Sigmoid colon (tissue), 6 donors: ENCODE measurements at regions not wholly inside any gene's neighbourhood (a gene's known extent, or its start where the extent isn't known, plus 50 kb on each side); places are given as distances from the start of the nearest gene placed in this dataset.

Source experiments
- DNase-seq: peaks from one replicate; pipeline ENCODE4 v3.0.0-alpha.2; 2019
- H3K27ac ChIP-seq, 4 donors: fragments of 200-600 bp; sonication (generic); one replicate each; pipeline ENCODE4 v1.5.1; 2016 to 2019; ENCODE audit warnings: mild to moderate bottlenecking in 1 of 4
- H3K27me3 ChIP-seq, 3 donors: fragments of 200-600 bp; sonication (generic); one replicate each; pipeline ENCODE4 v1.5.1; 2019; ENCODE audit warnings: mild to moderate bottlenecking in 1 of 3
- H3K36me3 ChIP-seq, 4 donors: fragments of 200-600 bp; sonication (generic); one replicate each; pipeline ENCODE4 v1.5.1; 2016 to 2019
- H3K4me1 ChIP-seq, 4 donors: fragments of 200-600 bp; sonication (generic); one replicate each; pipeline ENCODE4 v1.5.1; 2017 to 2019
- H3K4me3 ChIP-seq, 4 donors: fragments of 200-600 bp; sonication (generic); one replicate each; pipeline ENCODE4 v1.5.1; 2017 to 2019; ENCODE audit warnings: mild to moderate bottlenecking in 2 of 4, moderate library complexity in 1 of 4
- H3K9me3 ChIP-seq, 4 donors: fragments of 200-600 bp in 3 of 4; sonication (generic) in 3 of 4; one replicate each; pipeline versions ENCODE4 v1.5.1 to v1.6.1; 2013 to 2019
- EP300 ChIP-seq, 4 donors: sonication (generic); formaldehyde crosslinking; IDR thresholded peaks; one replicate each; pipeline ENCODE4 v1.6.1; 2017; ENCODE audit warnings: antibody characterized with exemption in 4 of 4
- POLR2A ChIP-seq, 2 donors: fragments of 450-650 bp; IDR thresholded peaks; one replicate each; pipeline ENCODE4 v1.6.1; 2016; ENCODE audit warnings: antibody characterized with exemption in 2 of 2, mild to moderate bottlenecking in 2 of 2, moderate library complexity in 2 of 2
- POLR2AphosphoS5 ChIP-seq, 4 donors: sonication (generic); formaldehyde crosslinking; IDR thresholded peaks; one replicate each; pipeline ENCODE4 v1.6.1; 2017; ENCODE audit warnings: antibody characterized with exemption in 4 of 4
- WGBS, 2 donors: extraction: QIAGEN DNeasy Blood & Tissue Kit; methylation state at CpG; one replicate each; pipeline ENCODE4 v1.1.7; 2013; 5-methylcytosine and 5-hydroxymethylcytosine counted together
- intact Hi-C: fragments of 100-400 bp; cut with DNase I; formaldehyde crosslinking; loops from one replicate; pipeline ENCODE4 v1.15.1; 2023
- small RNA-seq, 3 donors: library from RNA; depleted of rRNA; stranded (forward); fragments of <200 nt; gene quantifications; one replicate each; pipeline ENCODE3, GENCODE V24; 2016
- TF ChIP-seq, protein P1 (sequence below), 4 experiments: fragments of 450-650 bp in 3 of 4; fragments of 200-600 bp in 1 of 4; IDR thresholded peaks; one replicate each; pipeline ENCODE4 v1.5.1; 2016 to 2019; ENCODE audit warnings: antibody characterized with exemption in 4 of 4, mild to moderate bottlenecking in 3 of 4, moderate library complexity in 2 of 4
- donor health status: healthy with polysubstance abuse.
- donor health status: healthy.

DNA sequence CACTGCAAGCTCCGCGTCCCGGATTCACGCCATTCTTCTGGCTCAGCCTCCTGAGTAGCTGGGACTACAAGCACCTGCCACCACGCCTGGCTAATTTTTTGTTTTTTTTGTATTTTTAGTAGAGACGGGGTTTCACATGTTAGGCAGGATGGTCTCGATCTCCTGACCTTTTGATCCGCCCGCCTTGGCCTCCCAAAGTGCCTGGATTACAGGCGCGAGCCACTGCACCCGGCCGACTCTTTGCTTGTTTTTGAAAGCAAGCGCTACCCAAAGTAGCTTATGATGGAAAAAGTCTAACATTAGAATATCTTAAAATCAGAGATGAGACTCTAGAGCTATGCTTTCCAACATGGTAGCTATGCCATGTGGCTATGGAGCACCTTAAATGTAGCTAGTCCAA, 585.5 kb upstream of the ITGA1 start:
- H3K4me3 ChIP-seq = no peak overlapping the region
- no peaks in the 10 kb centered on the region for H3K27me3 ChIP-seq
- no peak overlapping the region for H3K27ac ChIP-seq
- 95 to 96% methylated on average over 14 of the region's 14 CpGs for WGBS, 2 donors
- intact Hi-C loops = no loop called here
- no peaks in the 10 kb centered on the region for H3K9me3 ChIP-seq
- no peaks in the 10 kb centered on the region for H3K4me1 ChIP-seq
- H3K36me3 ChIP-seq = no peaks in the 10 kb centered on the region
- no peak for TF ChIP-seq POLR2AphosphoS5 (IDR thresholded peaks at IDR 0.05)
- no peak for TF ChIP-seq EP300 (IDR thresholded peaks at IDR 0.05)
- TF ChIP-seq, protein P1, sequence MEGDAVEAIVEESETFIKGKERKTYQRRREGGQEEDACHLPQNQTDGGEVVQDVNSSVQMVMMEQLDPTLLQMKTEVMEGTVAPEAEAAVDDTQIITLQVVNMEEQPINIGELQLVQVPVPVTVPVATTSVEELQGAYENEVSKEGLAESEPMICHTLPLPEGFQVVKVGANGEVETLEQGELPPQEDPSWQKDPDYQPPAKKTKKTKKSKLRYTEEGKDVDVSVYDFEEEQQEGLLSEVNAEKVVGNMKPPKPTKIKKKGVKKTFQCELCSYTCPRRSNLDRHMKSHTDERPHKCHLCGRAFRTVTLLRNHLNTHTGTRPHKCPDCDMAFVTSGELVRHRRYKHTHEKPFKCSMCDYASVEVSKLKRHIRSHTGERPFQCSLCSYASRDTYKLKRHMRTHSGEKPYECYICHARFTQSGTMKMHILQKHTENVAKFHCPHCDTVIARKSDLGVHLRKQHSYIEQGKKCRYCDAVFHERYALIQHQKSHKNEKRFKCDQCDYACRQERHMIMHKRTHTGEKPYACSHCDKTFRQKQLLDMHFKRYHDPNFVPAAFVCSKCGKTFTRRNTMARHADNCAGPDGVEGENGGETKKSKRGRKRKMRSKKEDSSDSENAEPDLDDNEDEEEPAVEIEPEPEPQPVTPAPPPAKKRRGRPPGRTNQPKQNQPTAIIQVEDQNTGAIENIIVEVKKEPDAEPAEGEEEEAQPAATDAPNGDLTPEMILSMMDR (IDR thresholded peaks at IDR 0.05) = no peak
- TF ChIP-seq POLR2A (IDR thresholded peaks at IDR 0.05) = no peak
- no peak for DNase-seq

- H3K27me3 ChIP-seq = no peaks in the 10 kb centered on the region
- no peak overlapping the region for H3K27ac ChIP-seq
- 54 to 73% methylated on average over 3 of the region's 3 CpGs for WGBS, 2 donors
- H3K4me3 ChIP-seq = no peak overlapping the region
- intact Hi-C loops = no loop called here
- TF ChIP-seq EP300 (IDR thresholded peaks at IDR 0.05) (no peak), POLR2A (IDR thresholded peaks at IDR 0.05) (no peak), POLR2AphosphoS5 (IDR thresholded peaks at IDR 0.05) (no peak)
- TF ChIP-seq, protein P1 (IDR thresholded peaks at IDR 0.05) = no peak
- no peaks in the 10 kb centered on the region for H3K36me3 ChIP-seq
- H3K9me3 ChIP-seq = no peaks in the 10 kb centered on the region
- DNase-seq = no peak
- no peaks in the 10 kb centered on the region for H3K4me1 ChIP-seq
These were observed 583.4 kb upstream of the ITGA1 start for GRCh38 chr5:52204310-52204709.

Small RNA genes lying in the stretch of these regions (small RNA-seq; reads per million reads assigned to genes)
- 0 to 0.11 (median 0) reads per million in 3 donors for gene RNA5SP182
